Fibroblast of lung (primary cell): ENCODE measurements at regions not wholly inside any gene's neighbourhood (a gene's known extent, or its start where the extent isn't known, plus 50 kb on each side); places are given as distances from the start of the nearest gene placed in this dataset.

Experiments used
- EZH2 ChIP-seq: IDR thresholded peaks from 2 replicates; pipeline ENCODE4 v1.5.1; 2012; ENCODE audit warnings: low read length, control low read depth, mild to moderate bottlenecking; ENCODE audit errors: missing control alignments
- TF ChIP-seq, protein P1 (sequence below), 2 donors: IDR thresholded peaks in 1 of 2; conservative IDR thresholded peaks in 1 of 2; 1 replicate in 1 of 2; 2 replicates in 1 of 2; pipeline ENCODE4 v1.5.1; 2011 to 2012; ENCODE audit warnings: low read length in 2 of 2, control low read depth in 1 of 2, inconsistent platforms in 1 of 2, low read depth in 1 of 2, mild to moderate bottlenecking in 1 of 2

DNA sequence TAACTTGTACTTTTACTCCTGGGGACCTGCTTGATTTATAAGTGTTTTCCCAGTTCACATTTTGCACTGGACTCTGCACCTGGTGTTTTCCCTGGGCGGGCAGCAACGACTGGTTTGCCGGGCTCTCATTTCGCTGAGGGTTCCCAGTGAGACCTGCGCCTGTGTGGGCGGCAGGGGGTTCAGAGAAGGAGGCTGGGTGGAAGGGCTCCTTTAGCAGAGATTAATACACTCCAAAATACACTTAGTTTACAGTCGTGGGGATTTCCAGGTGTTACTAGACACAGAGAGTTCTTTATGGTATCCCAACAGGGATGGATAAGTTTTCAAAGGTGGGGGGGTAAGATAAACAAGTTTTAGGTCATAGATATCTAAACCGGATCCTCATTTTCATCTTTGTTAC lies 53.0 kb upstream of the SHISA3 start:
- TF ChIP-seq, protein P1, sequence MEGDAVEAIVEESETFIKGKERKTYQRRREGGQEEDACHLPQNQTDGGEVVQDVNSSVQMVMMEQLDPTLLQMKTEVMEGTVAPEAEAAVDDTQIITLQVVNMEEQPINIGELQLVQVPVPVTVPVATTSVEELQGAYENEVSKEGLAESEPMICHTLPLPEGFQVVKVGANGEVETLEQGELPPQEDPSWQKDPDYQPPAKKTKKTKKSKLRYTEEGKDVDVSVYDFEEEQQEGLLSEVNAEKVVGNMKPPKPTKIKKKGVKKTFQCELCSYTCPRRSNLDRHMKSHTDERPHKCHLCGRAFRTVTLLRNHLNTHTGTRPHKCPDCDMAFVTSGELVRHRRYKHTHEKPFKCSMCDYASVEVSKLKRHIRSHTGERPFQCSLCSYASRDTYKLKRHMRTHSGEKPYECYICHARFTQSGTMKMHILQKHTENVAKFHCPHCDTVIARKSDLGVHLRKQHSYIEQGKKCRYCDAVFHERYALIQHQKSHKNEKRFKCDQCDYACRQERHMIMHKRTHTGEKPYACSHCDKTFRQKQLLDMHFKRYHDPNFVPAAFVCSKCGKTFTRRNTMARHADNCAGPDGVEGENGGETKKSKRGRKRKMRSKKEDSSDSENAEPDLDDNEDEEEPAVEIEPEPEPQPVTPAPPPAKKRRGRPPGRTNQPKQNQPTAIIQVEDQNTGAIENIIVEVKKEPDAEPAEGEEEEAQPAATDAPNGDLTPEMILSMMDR (conservative IDR thresholded peaks at IDR 0.05 in 1 of 2, IDR thresholded peaks at IDR 0.05 in 1 of 2; ENCODE audit: low read depth in 1 of 2, low read length in 2 of 2): no peak
- no peak for TF ChIP-seq EZH2
